ENCODE measurements at regions not wholly inside any gene's neighbourhood (a gene's known extent, or its start where the extent isn't known, plus 50 kb on each side); places are given as distances from the start of the nearest gene placed in this dataset.
"Not testable (repeated sequence)": the region's sequence is repeated elsewhere in the genome, so short reads cannot be mapped to it uniquely, and the experiment has no call there.

DNA sequence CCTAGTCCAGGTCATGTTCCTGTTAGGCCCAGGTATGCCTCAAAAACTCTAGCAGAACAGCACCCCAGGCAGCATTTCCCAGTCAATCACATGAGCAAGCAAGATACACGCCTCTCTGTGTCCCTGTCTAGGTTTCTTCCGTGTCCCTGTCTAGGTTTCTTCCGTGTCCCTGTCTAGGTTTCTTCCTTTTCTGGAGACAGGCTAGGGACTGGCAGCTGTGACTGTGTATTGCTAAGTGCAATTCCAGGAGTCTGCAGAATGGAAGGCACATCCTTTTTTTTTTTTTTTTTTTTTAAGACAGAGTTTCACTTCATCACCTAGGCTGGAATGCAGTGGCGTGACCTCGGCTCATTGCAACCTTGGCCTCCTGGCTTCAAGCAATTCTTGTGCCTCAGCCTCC, 77.6 kb downstream of the SETD4 start:
- DNase-seq (ENCODE audit: low spot score) = no peak

DNA sequence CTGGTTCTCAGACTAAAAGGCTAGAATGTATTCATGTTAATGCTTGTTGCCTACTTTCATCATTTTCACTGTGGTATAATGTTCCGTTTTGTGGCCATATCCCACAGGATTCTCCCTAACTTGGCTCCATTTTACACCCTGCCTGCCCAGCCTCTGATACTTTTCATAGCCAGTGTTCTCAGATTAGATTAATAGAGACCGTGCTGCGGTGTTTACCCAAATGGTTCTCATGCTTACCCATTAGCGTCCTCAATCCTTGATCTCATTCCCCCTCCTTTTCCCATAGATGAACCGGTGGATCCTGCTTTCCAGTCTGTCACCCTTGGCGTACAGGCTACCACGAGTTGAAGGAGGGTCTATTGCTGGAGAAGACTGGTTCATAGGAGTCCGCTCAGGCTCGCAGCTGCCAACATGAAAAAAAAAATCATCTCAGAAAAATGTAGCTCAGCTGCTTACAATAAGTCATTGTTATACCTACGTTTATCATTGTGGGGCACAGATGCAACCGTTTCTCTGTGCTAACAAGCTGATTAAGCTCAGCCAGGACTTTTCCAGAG, 78.7 kb downstream of the SETD4 start:
- DNase-seq (ENCODE audit: low spot score) = no peak

DNA sequence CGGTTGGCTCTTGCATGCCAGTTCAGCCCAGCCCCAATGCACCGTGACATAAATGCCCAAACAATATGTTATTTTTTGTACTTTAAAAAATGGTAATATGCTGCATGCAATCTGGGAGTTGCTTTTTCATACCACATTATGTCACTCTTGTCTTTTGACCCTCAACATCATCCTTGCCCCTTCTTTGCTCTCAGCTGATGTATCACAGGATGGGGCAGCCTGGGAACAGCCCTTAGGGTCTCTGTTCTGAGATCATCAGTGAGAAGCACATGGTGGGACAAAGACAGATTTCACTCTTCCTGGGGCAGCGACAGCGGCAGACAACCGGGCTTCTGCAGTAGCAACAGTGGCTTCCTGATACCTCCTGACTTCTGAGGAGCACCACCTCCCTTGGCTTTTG, 79.5 kb downstream of the SETD4 start:
- no peak for DNase-seq (ENCODE audit: low spot score)

DNA sequence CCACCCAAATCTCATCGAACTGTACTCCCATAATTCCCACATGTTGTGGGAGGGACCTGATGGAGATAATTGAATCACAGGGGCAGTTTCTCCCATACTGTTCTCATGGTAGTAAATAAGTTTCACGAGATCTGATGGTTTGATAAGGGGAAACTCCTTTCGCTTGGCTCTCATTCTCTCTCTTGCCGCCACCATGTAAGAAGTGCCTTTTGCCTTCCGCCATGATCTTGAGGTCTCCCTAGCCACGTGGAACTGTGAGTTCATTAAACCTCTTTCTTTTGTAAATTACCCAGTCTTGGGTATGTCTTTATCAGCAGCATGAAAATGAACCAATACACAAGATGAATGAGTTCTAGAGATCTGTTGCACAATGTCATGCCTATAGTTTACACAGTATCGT, 82.5 kb downstream of the SETD4 start:
- not testable (repeated sequence) for DNase-seq (ENCODE audit: low spot score)

DNA sequence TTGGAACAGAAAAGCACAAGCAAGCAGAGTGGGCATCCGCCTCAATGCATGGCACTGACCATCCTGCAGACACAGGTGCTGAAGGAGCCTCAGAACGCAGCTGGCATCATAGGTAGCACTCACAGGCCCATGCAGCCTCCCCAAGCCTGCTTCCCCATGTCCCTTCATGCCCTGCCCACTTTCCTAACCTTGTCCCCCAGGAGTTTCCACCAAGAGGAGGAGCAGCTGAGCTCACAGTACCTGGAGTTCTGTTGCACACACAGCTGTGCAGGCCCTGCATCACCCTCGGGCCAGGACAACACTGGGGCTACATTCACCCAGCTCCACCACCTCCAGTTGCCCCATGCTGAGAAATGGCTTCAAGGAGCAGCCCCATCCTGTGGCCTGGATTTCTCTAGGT, 83.4 kb downstream of the SETD4 start:
- no peak for DNase-seq (ENCODE audit: low spot score)

DNA sequence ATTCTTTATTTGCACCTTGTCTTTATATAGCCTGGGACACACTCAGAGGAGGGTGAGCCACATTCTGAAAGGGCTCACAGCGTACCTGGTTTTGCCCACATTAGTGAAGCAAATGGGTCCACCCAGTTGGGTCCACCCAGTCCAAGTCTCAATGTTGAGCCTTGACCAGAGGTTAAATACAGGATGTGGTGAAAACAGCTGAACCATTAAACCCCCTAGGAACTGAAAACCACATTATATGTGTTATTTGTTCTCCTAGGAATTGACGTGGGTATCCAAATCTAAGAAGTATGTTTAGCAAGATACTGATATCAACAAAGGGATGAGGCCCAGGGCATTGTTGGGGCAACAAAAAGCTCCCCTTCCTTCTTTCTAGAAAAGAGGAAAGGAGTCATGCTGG, 83.8 kb downstream of the SETD4 start:
- no peak for DNase-seq (ENCODE audit: low spot score)

DNA sequence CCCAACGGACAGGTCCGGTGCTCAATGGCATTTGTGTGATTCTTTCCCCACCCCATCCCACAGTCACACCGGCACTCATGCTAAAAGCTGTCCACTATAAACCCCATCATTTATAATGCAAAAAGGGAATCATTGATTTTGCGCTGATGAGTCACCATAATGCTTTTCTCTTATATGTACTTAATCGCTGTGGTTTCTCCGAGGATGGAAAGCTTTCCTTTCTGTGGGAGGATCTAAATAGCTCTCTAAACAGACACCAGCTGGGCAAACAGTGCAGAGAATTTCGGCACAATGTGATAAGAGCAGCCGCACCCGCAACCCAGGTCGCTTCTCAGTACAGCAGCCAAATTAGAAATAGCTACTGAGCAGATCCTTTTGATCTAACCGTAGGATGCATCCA, 85.6 kb downstream of the SETD4 start:
- no peak for DNase-seq (ENCODE audit: low spot score)

DNA sequence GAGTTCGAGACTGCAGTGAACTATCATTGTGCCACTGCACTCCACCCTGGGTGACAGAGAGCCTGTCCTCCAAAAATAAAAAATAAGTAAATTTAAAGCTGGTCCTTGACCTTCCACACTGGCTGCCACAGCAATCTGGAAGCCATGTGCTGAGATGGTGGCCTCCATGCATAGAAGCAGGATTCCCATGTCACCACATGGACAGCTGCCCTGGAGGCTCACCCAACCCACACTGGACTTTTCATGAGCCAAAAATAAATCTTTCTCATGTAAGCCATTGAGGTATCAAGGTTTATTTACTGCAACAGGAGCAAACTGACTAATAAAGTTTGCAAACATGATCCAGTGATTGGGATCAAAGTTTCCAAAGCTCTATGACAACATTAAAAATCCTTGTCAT, 88.5 kb downstream of the SETD4 start:
- no peak for DNase-seq (ENCODE audit: low spot score)

DNA sequence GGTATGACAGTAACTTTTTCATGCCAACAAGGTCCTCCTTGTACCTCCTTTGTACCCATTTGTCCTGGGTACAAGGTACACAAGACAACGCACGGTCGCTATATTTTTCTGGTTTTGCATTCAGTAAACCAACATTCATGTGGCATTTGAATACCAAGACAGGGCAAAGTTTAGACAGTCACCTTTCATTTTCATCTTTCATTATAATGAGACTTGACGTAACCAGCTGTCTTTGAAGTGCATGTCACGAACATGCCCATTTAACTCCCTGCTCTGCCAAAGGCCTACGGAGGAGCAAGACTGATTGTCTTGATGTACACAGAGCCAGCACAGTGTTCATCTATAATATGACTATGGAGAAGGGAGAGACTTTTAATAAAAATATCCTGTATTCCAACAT, 91.0 kb downstream of the SETD4 start:
- no peak for DNase-seq (ENCODE audit: low spot score)

DNA sequence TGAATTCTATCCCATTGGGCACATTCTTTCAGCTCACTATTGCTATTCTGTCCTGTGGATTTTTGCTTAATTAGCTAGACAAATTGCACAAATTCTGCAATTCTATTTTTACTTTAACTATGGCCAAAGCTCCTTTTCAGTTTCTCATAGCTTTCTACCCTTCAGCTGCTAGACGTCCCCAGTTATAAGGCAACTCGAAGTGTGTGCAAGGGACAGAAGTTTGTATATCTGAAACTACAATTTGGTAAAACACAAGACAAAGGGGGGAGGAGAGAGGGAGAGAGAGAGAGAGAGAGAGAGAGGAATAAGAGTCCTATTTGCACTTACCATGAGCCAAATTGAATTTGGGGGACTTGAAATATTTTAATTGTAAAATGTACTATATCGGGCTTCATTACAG, 91.8 kb downstream of the SETD4 start:
- no peak for DNase-seq (ENCODE audit: low spot score)

DNA sequence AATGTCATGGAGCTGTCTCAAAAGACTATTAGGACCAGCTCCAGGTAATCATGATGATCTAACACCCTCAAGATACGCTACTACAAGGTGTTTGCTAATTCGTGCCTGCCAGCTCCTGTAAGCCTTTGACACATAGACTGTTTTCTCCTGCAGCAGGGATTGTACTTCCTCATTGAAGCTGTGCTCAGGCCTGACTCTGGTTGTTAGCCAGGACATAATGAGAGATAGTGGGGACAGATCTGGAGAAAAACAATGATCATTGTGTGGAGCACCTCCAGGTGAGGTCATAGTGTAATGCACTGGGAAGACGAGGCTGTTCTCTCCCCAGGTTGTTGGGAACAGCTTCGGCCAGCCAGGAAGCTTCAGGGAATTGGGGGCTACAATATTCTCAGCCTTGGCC, 94.6 kb downstream of the SETD4 start:
- DNase-seq (ENCODE audit: low spot score) = no peak

DNA sequence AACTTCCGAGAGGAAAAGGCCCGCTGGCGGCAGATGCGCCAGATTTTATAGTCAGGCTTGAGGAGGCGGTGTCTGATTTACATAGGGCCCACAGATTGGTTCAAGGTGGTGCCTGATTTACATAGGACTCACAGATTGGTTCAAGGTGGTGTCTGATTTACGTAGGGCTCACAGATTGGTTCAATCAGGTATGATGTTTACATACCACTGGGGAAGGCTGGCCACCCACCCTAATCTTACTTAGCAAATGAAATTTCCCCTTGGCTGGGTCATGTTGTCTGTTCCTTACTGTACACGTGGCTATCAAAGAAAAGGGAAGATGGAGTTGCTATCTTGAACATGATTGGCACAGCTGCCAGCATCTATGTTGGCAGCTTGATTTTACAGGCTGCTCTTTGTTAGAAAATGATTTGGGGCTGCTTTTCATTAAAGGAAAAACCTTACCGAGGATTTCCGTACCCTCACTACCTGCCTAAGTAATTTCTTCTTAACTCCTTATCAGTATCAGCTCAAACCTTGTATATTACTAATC, 96.3 kb downstream of the SETD4 start:
- DNase-seq (ENCODE audit: low spot score) = no peak

DNA sequence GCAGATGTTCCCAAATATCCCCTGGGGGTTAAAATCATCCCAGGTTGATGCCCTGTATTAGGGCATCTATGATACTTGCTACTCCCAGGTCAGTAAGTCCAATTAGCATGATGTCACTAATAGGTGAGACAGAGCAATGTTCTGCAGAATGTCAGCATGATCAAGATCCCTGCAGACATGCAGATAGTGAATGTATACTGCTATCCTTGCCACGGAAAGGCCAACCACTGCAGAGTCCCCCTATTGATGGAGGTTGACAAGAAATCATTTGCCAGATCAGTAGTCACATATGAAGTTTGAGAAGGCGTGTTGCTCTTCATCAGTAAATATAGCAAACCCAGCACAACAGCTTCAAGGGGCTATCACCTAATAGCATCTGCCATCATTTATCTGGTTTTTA, 97.4 kb downstream of the SETD4 start:
- DNase-seq (ENCODE audit: low spot score) = no peak

DNA sequence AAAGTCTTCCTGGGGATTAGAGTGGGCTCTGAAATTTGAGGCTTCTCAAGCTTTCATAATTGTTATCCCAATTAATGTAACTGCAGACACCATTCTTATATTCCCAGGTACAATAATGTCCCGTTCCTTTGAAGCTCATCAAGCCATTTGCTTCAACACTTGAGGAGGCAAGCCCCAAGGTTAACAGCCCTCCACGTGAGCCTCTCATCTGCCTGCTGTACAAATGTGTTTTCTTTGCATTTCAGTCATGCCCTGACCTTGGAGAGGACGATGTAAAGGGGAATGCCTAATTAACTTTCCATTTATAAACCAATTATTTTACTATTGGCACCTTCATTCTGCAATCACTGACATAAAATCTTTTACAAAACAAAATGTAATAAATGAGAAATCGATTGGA, 106.3 kb downstream of the SETD4 start:
- DNase-seq (ENCODE audit: low spot score) = no peak

DNA sequence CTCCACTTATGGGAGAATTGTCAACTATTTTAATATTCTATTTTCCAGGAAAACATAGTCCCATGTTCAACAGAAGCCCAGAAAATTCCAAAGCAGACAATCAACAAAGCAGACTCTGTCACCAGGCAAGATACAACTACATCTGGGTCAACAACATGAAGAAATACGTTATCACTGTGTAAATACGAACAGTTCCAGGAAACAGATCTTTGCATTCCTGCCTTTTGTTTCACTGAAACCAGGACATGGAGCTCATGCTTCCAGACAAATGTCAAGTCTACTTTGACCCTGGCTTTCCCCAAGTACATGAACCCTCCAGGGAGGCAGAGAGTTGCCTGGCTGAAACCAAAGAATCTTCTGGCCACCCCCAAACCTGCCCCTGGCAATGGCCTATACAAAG, 106.7 kb downstream of the SETD4 start:
- no peak for DNase-seq (ENCODE audit: low spot score)

DNA sequence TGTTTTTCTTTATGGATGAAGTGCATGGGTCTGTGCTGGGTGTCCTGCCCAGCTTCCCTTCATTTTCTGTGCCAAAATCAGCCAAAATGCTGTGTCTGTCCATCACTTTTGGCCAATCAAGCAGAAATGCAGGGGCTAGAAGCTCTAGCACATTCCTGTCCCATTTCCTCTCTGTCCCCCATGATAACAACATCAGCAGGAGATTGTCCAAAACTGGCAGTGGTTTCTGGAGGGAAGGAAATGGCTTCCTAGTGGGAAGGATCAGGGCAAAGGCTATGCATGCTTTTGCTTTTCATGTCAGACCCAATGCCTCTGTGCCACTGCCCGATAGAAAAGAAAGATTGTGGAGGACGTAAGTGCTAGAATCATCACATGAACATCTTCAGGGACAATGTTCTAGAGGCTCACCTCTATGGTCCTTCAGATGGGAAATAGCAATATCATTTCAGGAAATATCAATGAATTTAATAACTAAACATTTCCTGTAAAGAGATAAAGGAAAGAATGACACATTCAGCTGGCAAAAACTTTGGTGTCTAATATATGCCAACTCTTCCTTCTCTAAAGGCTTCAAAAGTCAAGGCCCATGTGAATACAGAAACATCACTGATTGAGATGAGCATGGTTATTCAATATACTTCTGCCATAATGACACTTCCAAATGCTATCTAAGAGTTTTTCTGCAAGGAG, 107.5 kb downstream of the SETD4 start:
- DNase-seq (ENCODE audit: low spot score) = no peak

DNA sequence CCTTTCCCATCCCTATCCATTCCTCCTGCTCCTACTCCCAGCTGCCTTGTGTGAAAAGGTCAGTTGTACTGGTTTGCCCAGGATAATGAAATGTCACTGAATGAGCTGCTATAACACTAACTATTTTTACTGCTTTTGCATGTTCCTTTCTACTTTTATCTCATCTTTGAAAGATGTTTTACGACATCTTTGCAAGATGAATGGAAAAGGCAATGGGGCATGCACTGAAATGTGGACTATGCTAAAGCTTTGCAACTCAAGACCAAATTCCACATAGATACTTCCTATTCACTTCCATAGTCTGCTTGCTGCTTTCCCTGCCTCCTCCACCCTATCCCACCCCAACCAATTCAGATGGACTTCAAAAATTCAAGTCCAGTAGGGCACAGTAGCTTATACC, 111.3 kb downstream of the SETD4 start:
- no peak for DNase-seq (ENCODE audit: low spot score)

DNA sequence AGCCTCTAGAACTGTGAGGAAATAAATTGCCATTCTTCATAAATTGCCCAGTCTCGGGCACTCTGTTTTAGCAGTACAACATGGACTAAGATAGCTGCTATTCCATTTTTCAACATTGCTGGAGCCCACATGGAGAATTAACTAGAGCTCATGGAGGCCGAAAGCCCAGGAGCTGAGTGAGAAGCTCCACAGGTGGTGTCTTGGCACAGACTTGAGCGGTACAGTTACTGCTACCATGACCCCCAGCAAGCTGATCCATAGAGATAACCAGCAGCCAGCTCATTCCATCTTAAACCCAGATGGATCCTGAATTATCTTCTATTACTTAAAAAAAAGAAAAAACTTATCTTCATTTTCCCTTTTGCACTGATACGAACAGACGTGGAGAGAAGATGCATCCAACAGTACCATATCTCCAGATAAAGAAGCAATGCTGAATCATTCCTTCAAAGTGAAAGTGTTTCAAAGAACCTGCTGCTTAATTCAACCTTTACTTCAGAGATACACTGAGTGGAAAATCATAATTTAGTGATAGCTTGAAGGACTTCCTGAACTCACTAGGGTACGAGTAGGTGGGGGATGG, 115.1 kb downstream of the SETD4 start:
- no peak for DNase-seq (ENCODE audit: low spot score)

DNA sequence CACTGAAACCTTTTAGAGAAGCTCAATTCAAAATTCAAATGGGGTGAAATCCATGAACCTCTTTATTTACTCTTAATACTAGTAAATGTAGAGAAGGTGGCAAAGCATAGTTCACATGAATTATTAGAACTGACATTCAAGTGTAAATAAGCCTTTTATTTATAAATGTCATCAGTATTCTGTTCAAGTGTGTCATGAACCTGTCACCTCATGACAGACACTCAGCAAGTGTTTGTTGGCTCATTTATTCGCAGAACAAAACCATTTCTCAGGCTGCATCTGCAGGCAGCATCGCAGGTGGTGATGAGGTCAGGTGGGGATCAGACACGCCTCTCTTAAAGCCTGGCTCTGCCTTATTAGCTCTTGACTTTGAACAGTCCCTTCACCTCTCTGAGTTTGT, 116.6 kb downstream of the SETD4 start:
- no peak for DNase-seq (ENCODE audit: low spot score)

DNA sequence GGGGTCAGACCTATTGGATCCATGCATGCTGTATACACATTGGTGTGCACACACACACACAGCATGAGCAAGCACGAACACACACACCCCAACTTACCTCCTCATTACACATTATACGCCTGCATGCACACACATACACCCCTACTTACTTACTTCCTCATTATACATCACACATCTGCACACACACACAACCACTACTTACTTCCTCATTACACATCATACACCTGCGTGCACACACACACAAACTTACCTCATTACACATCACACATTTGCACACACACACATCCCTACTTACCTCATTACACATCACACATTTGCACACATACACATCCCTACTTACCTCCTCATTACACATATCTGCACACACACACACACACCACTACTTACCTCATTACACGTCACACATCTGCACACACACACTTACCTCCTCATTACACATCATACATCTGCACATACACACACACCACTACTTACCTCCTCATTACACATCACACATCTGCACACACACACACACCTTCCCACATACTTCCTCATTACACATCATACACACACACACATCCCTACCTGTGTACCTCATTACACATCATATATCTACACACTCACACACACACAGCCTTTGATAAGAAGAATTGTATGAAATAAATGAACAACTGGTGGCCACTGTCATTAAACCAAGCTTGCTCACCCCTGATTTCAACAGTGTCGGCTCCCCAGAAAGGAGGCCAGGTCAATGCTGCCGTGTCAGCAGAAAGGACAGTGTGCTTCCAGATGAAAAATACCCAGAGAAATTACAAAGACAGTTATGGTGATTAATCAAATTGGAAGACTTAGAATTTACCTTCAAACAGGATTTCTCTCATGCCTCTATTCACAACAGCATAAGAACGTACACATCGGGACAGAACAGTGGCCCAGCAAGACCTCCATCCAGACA, 117.8 kb downstream of the SETD4 start:
- DNase-seq (ENCODE audit: low spot score) = no peak

DNA sequence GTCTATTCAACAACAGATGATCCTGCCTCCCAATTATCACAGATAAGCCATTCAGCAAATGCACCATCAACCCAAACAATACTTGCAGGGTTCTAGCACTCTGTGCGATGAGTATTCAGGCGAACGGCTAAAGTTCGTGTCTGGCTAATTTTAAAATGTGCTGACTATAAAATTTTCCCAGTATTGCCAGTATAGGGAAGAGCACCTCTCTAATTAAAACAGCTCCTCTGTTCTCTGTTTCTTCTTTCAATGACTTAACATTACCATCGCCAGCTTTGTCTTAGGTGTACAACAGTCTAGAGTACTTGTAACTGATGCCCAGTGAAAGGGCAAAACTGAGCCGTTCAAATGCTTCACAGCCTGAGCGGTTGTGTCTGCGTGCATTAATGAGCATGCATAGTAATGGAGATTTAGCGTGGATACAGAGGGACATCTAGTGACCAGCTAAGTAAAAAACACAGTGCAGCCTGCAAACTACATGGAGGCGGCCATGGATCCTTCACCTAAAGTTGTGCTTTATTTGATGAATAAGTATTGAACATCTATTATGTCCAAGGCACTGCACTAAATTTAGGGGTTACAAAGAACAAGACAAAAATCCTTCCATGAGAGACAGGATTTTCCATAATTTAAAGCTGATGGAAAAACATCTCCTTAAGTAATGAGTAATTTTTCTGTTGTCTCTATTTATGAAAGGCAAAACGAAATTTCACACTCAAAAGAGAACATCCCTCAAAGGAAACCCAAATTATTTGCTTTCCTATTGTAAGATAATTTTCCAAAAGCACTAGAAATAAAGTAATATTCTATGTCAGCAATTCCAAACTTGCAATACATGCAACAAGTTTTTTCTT, 120.0 kb downstream of the SETD4 start:
- DNase-seq (ENCODE audit: low spot score) = peak; percentile 74

DNA sequence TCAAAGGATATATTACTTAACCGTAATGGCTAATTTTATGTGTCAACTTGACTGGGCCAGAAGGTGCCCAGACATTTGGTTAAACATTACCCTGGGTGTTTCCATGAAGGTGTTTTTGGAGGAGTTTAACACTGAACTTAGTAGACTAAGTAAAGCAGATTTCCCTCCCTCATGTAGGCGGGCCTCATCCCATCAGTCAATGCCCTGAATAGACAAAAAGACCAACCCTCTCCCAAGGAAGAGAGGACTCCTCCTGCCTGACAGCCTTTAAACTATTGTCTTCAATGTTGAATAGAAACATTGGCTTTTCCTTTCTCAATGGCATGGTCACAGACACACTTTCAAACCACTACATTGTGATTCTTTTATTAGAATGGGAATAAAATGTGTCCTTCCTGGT, 121.9 kb downstream of the SETD4 start:
- no peak for DNase-seq (ENCODE audit: low spot score)
